OCI-LY3 (cell line): ENCODE measurements at regions not wholly inside any gene's neighbourhood (a gene's known extent, or its start where the extent isn't known, plus 50 kb on each side); places are given as distances from the start of the nearest gene placed in this dataset.

Experiments
- EZH2phosphoT487 ChIP-seq: fragments of 200-600 bp; shearing (Covaris generic); IDR thresholded peaks from 2 replicates; pipeline ENCODE4 v1.6.1; 2018; ENCODE audit warnings: antibody characterized with exemption, mixed run types, low read depth
- TF ChIP-seq, protein P1 (sequence below): fragments of 200-600, 300-600 bp; sonication (generic); IDR thresholded peaks from 2 replicates; pipeline ENCODE4 v1.5.1; 2014; ENCODE audit warnings: antibody characterized with exemption, low read length, low read depth

DNA sequence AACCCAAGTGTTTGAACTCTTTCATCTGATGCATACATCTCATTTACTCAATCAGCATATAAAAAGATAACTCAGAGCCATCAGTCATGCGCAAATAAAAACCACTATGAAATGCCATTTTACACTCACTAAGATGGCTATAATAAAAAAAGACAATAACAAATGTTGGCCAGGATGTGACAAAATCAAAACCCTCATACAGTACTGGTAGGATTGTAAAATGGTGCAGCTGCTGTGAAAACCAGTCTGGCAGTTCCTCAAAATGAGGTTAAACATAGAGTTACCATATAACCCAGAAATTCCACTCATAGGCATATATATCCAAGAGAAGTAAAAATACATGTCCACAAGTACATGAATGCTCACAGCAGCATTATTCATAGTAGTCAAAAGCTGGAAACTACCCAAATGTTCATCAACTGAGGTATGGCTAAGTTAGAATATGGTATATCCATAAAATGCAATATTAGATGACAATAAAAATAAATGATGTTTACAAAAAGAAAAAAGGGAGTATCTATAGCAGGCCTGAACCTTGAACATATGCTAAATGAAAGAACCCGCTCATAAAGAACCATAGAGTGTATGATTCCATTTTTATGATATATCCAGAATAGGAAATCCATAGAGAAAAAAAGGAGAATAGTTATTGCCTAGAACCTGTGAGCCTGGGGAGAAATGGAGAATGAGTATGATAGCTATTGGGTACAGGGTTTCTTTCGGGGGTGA lies 265.1 kb downstream of the SIPA1L2 start:
- TF ChIP-seq, protein P1, sequence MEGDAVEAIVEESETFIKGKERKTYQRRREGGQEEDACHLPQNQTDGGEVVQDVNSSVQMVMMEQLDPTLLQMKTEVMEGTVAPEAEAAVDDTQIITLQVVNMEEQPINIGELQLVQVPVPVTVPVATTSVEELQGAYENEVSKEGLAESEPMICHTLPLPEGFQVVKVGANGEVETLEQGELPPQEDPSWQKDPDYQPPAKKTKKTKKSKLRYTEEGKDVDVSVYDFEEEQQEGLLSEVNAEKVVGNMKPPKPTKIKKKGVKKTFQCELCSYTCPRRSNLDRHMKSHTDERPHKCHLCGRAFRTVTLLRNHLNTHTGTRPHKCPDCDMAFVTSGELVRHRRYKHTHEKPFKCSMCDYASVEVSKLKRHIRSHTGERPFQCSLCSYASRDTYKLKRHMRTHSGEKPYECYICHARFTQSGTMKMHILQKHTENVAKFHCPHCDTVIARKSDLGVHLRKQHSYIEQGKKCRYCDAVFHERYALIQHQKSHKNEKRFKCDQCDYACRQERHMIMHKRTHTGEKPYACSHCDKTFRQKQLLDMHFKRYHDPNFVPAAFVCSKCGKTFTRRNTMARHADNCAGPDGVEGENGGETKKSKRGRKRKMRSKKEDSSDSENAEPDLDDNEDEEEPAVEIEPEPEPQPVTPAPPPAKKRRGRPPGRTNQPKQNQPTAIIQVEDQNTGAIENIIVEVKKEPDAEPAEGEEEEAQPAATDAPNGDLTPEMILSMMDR: no peak
- TF ChIP-seq EZH2phosphoT487: no peak
